ENCODE measurements at regions not wholly inside any gene's neighbourhood (a gene's known extent, or its start where the extent isn't known, plus 50 kb on each side); places are given as distances from the start of the nearest gene placed in this dataset.

DNA sequence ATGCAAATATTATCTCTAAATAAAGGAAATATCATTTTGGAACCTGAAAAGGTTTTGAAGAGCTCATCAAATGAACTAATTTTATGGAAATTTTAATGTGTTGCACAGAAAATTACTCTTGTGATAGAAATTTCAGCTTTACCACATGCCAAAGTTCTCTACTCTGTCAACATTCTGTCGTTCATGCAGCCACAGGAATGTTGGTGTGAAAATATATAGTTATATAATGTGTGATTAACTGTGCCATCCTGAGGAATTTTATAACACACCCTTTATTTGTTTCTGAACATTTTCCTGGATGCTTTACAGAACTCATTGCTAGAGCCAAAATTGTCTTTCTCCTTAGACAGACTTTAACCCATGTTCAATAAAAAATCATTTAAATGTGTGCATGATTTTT, 202.5 kb upstream of the SLC8A1 start:
- DNase-seq (ENCODE audit: low spot score) = no peak
- H3K4me2 ChIP-seq = no peak overlapping the region
- Mint-ChIP-seq H3K27ac (no peak overlapping the region), H3K36me3 (no peaks in the 10 kb centered on the region), H3K27me3 (ENCODE audit: insufficient read depth, low read depth) (no peaks in the 10 kb centered on the region), H3K4me1 (no peaks in the 10 kb centered on the region), H3K9me3 (no peaks in the 10 kb centered on the region), H3K4me3 (no peak overlapping the region)
- no peak overlapping the region for H2AFZ ChIP-seq (replicated peaks)
- no peaks in the 10 kb centered on the region for H3K36me3 ChIP-seq
- TF ChIP-seq, protein P1, sequence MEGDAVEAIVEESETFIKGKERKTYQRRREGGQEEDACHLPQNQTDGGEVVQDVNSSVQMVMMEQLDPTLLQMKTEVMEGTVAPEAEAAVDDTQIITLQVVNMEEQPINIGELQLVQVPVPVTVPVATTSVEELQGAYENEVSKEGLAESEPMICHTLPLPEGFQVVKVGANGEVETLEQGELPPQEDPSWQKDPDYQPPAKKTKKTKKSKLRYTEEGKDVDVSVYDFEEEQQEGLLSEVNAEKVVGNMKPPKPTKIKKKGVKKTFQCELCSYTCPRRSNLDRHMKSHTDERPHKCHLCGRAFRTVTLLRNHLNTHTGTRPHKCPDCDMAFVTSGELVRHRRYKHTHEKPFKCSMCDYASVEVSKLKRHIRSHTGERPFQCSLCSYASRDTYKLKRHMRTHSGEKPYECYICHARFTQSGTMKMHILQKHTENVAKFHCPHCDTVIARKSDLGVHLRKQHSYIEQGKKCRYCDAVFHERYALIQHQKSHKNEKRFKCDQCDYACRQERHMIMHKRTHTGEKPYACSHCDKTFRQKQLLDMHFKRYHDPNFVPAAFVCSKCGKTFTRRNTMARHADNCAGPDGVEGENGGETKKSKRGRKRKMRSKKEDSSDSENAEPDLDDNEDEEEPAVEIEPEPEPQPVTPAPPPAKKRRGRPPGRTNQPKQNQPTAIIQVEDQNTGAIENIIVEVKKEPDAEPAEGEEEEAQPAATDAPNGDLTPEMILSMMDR (IDR thresholded peaks at IDR 0.05) = no peak
- TF ChIP-seq EZH2 (IDR thresholded peaks at IDR 0.05) = no peak
- TF ChIP-seq EZH2phosphoT487 (IDR thresholded peaks at IDR 0.05) = no peak
- H4K20me1 ChIP-seq (ENCODE audit: low read depth) = no peaks in the 10 kb centered on the region
- no peaks in the 10 kb centered on the region for H3K9me3 ChIP-seq (ENCODE audit: low read depth)
- H3K4me3 ChIP-seq = no peak overlapping the region
- H3K27ac ChIP-seq = no peak overlapping the region
- no peaks in the 10 kb centered on the region for H3K4me1 ChIP-seq
- no peaks in the 10 kb centered on the region for H3K27me3 ChIP-seq
- H3K79me2 ChIP-seq (ENCODE audit: low read depth) = no peaks in the 10 kb centered on the region
- H3K9ac ChIP-seq = no peak overlapping the region
- H3F3A ChIP-seq (ENCODE audit: low read depth) = no peaks in the 10 kb centered on the region

DNA sequence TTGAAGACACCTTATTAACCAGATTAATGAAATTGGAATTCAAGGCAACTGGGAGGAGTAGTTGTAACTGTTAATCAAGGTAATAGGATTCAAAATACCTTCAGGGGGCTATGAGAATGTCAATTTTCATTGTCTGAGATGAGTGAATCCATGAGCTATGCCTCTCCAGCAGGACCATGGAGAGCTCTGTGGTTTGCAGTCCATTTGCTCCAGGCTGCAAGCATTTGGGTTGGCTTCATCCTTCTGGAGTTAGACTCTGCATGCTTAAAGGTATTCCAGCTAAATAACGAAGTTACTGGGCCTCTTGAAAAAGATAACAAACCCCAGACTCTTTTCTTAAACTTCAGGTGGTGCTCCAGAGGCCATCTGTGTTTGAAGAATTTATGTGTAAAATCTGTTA, 207.1 kb upstream of the SLC8A1 start:
- Histone ChIP-seq H3K4me1 (no peaks in the 10 kb centered on the region), H3K4me3 (no peak overlapping the region), H3K9me3 (ENCODE audit: low read depth) (no peaks in the 10 kb centered on the region), H3K27me3 (no peaks in the 10 kb centered on the region), H4K20me1 (ENCODE audit: low read depth) (no peaks in the 10 kb centered on the region), H3K36me3 (no peaks in the 10 kb centered on the region), H3K9ac (no peak overlapping the region), H3K79me2 (ENCODE audit: low read depth) (no peaks in the 10 kb centered on the region), H3K4me2 (no peak overlapping the region), H3F3A (ENCODE audit: low read depth) (no peaks in the 10 kb centered on the region), H2AFZ (replicated peaks) (no peak overlapping the region), H3K27ac (no peak overlapping the region)
- no peak overlapping the region for H3K4me3 Mint-ChIP-seq
- TF ChIP-seq EZH2 (IDR thresholded peaks at IDR 0.05) (no peak), EZH2phosphoT487 (IDR thresholded peaks at IDR 0.05) (no peak)
- TF ChIP-seq, protein P1 (IDR thresholded peaks at IDR 0.05) = no peak
- no peaks in the 10 kb centered on the region for H3K36me3 Mint-ChIP-seq
- no peaks in the 10 kb centered on the region for H3K27me3 Mint-ChIP-seq (ENCODE audit: insufficient read depth, low read depth)
- no peak overlapping the region for H3K27ac Mint-ChIP-seq
- H3K9me3 Mint-ChIP-seq = no peaks in the 10 kb centered on the region
- peak; percentile 64 for DNase-seq (ENCODE audit: low spot score)
- no peaks in the 10 kb centered on the region for H3K4me1 Mint-ChIP-seq

- Histone ChIP-seq H3K4me3 (no peak overlapping the region), H3K9me3 (ENCODE audit: low read depth) (no peaks in the 10 kb centered on the region), H4K20me1 (ENCODE audit: low read depth) (no peaks in the 10 kb centered on the region), H3K9ac (no peak overlapping the region), H3K27me3 (no peaks in the 10 kb centered on the region), H2AFZ (replicated peaks) (no peak overlapping the region), H3K27ac (no peak overlapping the region), H3K36me3 (no peaks in the 10 kb centered on the region), H3K79me2 (ENCODE audit: low read depth) (no peaks in the 10 kb centered on the region), H3F3A (ENCODE audit: low read depth) (no peaks in the 10 kb centered on the region), H3K4me2 (no peak overlapping the region), H3K4me1 (no peaks in the 10 kb centered on the region)
- Mint-ChIP-seq H3K36me3 (no peaks in the 10 kb centered on the region), H3K4me3 (no peak overlapping the region), H3K27me3 (ENCODE audit: insufficient read depth, low read depth) (no peaks in the 10 kb centered on the region), H3K4me1 (no peaks in the 10 kb centered on the region), H3K9me3 (no peaks in the 10 kb centered on the region), H3K27ac (no peak overlapping the region)
- DNase-seq (ENCODE audit: low spot score) = no peak
- TF ChIP-seq EZH2phosphoT487 (IDR thresholded peaks at IDR 0.05) = no peak
- TF ChIP-seq, protein P1 (IDR thresholded peaks at IDR 0.05) = no peak
- TF ChIP-seq EZH2 (IDR thresholded peaks at IDR 0.05) = no peak
Measured at GRCh38 chr2:40665493-40666232, 213.8 kb upstream of the SLC8A1 start.

All from neural progenitor cell (in vitro differentiated cells).